ENCODE measurements at regions not wholly inside any gene's neighbourhood (a gene's known extent, or its start where the extent isn't known, plus 50 kb on each side); places are given as distances from the start of the nearest gene placed in this dataset.

GRCh38 chr19:31421856-31422255 lies 72.6 kb upstream of the TSHZ3 start:
- TF ChIP-seq CTCF (IDR thresholded peaks at IDR 0.05), result no peak
- TF ChIP-seq POLR2A (IDR thresholded peaks at IDR 0.05), result no peak
